ENCODE measurements at regions not wholly inside any gene's neighbourhood (a gene's known extent, or its start where the extent isn't known, plus 50 kb on each side); places are given as distances from the start of the nearest gene placed in this dataset.

GRCh38 chr12:131313635-131314034, 359.9 kb downstream of the ADGRD1 start:
- TF ChIP-seq POLR2AphosphoS5 (IDR thresholded peaks at IDR 0.05; ENCODE audit: low read depth, low read length) (no peak), SIN3A (IDR thresholded peaks at IDR 0.05; ENCODE audit: borderline replicate concordance, insufficient read depth, low read length) (no peak), TAF1 (IDR thresholded peaks at IDR 0.05; ENCODE audit: borderline replicate concordance, insufficient read depth, low read length) (no peak)
- TF ChIP-seq, protein P1, sequence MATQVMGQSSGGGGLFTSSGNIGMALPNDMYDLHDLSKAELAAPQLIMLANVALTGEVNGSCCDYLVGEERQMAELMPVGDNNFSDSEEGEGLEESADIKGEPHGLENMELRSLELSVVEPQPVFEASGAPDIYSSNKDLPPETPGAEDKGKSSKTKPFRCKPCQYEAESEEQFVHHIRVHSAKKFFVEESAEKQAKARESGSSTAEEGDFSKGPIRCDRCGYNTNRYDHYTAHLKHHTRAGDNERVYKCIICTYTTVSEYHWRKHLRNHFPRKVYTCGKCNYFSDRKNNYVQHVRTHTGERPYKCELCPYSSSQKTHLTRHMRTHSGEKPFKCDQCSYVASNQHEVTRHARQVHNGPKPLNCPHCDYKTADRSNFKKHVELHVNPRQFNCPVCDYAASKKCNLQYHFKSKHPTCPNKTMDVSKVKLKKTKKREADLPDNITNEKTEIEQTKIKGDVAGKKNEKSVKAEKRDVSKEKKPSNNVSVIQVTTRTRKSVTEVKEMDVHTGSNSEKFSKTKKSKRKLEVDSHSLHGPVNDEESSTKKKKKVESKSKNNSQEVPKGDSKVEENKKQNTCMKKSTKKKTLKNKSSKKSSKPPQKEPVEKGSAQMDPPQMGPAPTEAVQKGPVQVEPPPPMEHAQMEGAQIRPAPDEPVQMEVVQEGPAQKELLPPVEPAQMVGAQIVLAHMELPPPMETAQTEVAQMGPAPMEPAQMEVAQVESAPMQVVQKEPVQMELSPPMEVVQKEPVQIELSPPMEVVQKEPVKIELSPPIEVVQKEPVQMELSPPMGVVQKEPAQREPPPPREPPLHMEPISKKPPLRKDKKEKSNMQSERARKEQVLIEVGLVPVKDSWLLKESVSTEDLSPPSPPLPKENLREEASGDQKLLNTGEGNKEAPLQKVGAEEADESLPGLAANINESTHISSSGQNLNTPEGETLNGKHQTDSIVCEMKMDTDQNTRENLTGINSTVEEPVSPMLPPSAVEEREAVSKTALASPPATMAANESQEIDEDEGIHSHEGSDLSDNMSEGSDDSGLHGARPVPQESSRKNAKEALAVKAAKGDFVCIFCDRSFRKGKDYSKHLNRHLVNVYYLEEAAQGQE (IDR thresholded peaks at IDR 0.05; ENCODE audit: insufficient read depth in 1 of 2, low read depth in 2 of 2, low read length in 2 of 2): no peak

Measured in PFSK-1 (cell line).